ENCODE measurements at regions not wholly inside any gene's neighbourhood (a gene's known extent, or its start where the extent isn't known, plus 50 kb on each side); places are given as distances from the start of the nearest gene placed in this dataset.

- H3K27me3 ChIP-seq: no peaks in the 10 kb centered on the region
- TF ChIP-seq EP300 (IDR thresholded peaks at IDR 0.05) (no peak), CTCF (IDR thresholded peaks at IDR 0.05) (no peak)
- H3K4me3 ChIP-seq: no peak overlapping the region
- H3K9me3 ChIP-seq: no peaks in the 10 kb centered on the region
- no peak overlapping the region for H3K27ac ChIP-seq
- H3K36me3 ChIP-seq: no peaks in the 10 kb centered on the region
- no peak for DNase-seq (ENCODE audit: low spot score in 2 of 2)
- no peaks in the 10 kb centered on the region for H3K4me1 ChIP-seq
- 95% methylated on average over 5 of the region's 5 CpGs for WGBS
Observed at GRCh38 chr15:47993051-47993450, 127.7 kb upstream of the SLC24A5 start.

- H3K9me3 ChIP-seq: no peaks in the 10 kb centered on the region
- no peak overlapping the region for H3K27ac ChIP-seq
- no peaks in the 10 kb centered on the region for H3K36me3 ChIP-seq
- no peak for DNase-seq (ENCODE audit: low spot score in 2 of 2)
- no peak for TF ChIP-seq CTCF (IDR thresholded peaks at IDR 0.05)
- no peak for TF ChIP-seq EP300 (IDR thresholded peaks at IDR 0.05)
- no peak for TF ChIP-seq POLR2AphosphoS5 (IDR thresholded peaks at IDR 0.05)
- TF ChIP-seq POLR2A (IDR thresholded peaks at IDR 0.05): no peak
- no peaks in the 10 kb centered on the region for H3K4me1 ChIP-seq
- H3K4me3 ChIP-seq: no peak overlapping the region
- WGBS: 81% methylated on average over 7 of the region's 7 CpGs
- no peaks in the 10 kb centered on the region for H3K27me3 ChIP-seq
Observed at GRCh38 chr15:47997195-47998080, 123.4 kb upstream of the SLC24A5 start.

- H3K4me3 ChIP-seq: no peak overlapping the region
- no peaks in the 10 kb centered on the region for H3K4me1 ChIP-seq
- no peaks in the 10 kb centered on the region for H3K27me3 ChIP-seq
- DNase-seq (ENCODE audit: low spot score in 2 of 2): no peak
- TF ChIP-seq POLR2A (IDR thresholded peaks at IDR 0.05) (no peak), POLR2AphosphoS5 (IDR thresholded peaks at IDR 0.05) (no peak), CTCF (IDR thresholded peaks at IDR 0.05) (no peak), EP300 (IDR thresholded peaks at IDR 0.05) (no peak)
- 87% methylated on average over 2 of the region's 2 CpGs for WGBS
- no peak overlapping the region for H3K27ac ChIP-seq
- H3K36me3 ChIP-seq: no peaks in the 10 kb centered on the region
- no peaks in the 10 kb centered on the region for H3K9me3 ChIP-seq
Observed at GRCh38 chr15:47998619-47999019, 122.2 kb upstream of the SLC24A5 start.

- no peak overlapping the region for H3K27ac ChIP-seq
- H3K36me3 ChIP-seq: no peaks in the 10 kb centered on the region
- no peaks in the 10 kb centered on the region for H3K27me3 ChIP-seq
- peaks cover 7% of the 10 kb centered on the region for H3K4me1 ChIP-seq
- 91% methylated on average over 3 of the region's 3 CpGs for WGBS
- no peaks in the 10 kb centered on the region for H3K9me3 ChIP-seq
- DNase-seq (ENCODE audit: low spot score in 2 of 2): no peak
- H3K4me3 ChIP-seq: no peak overlapping the region
- TF ChIP-seq CTCF (IDR thresholded peaks at IDR 0.05) (no peak), EP300 (IDR thresholded peaks at IDR 0.05) (no peak), POLR2AphosphoS5 (IDR thresholded peaks at IDR 0.05) (no peak), POLR2A (IDR thresholded peaks at IDR 0.05) (no peak)
Observed at GRCh38 chr15:48001393-48002039, 119.3 kb upstream of the SLC24A5 start.

- no peak for DNase-seq (ENCODE audit: low spot score in 2 of 2)
- no peak overlapping the region for H3K27ac ChIP-seq
- H3K9me3 ChIP-seq: no peaks in the 10 kb centered on the region
- H3K4me3 ChIP-seq: no peak overlapping the region
- 83% methylated on average over 1 of the region's 1 CpG for WGBS
- H3K36me3 ChIP-seq: no peaks in the 10 kb centered on the region
- peaks cover 12% of the 10 kb centered on the region for H3K4me1 ChIP-seq
- no peak for TF ChIP-seq POLR2A (IDR thresholded peaks at IDR 0.05)
- TF ChIP-seq EP300 (IDR thresholded peaks at IDR 0.05): no peak
- TF ChIP-seq POLR2AphosphoS5 (IDR thresholded peaks at IDR 0.05): no peak
- no peak for TF ChIP-seq CTCF (IDR thresholded peaks at IDR 0.05)
- H3K27me3 ChIP-seq: no peaks in the 10 kb centered on the region
Observed at GRCh38 chr15:48002767-48003166, 118.0 kb upstream of the SLC24A5 start.

Measured in suprapubic skin (tissue), 4 donors.